ENCODE measurements at regions not wholly inside any gene's neighbourhood (a gene's known extent, or its start where the extent isn't known, plus 50 kb on each side); places are given as distances from the start of the nearest gene placed in this dataset.

- CTCF ChIA-PET: no interaction called here
- intact Hi-C loops (cut with micrococcal nuclease; ENCODE audit: unreplicated experiment): no loop called here
- H3K9me2 ChIP-seq (ENCODE audit: insufficient read depth): no peaks in the 10 kb centered on the region
- no peak overlapping the region for H3K4me3 ChIP-seq
- POLR2A ChIA-PET (ENCODE audit: unreplicated experiment): no interaction called here
- BruUV-seq (replicated peaks): no TSS peak
- H3K9me3 ChIP-seq (ENCODE audit: insufficient read depth, low read depth): no peaks in the 10 kb centered on the region
- H3K36me3 ChIP-seq (ENCODE audit: low read depth): no peaks in the 10 kb centered on the region
- DNase-seq: no peak
- H3K4me1 ChIP-seq (replicated peaks; ENCODE audit: insufficient read depth): peaks cover 13% of the 10 kb centered on the region
- no peaks in the 10 kb centered on the region for H3K27me3 ChIP-seq (ENCODE audit: insufficient read depth, low read depth)
- H3F3A ChIP-seq (ENCODE audit: insufficient read depth, low read depth): no peaks in the 10 kb centered on the region; the same call in 1 of the 2 replicates
- TF ChIP-seq EZH2 (IDR thresholded peaks at IDR 0.05; ENCODE audit: low read depth): no peak
- TF ChIP-seq, protein P1, sequence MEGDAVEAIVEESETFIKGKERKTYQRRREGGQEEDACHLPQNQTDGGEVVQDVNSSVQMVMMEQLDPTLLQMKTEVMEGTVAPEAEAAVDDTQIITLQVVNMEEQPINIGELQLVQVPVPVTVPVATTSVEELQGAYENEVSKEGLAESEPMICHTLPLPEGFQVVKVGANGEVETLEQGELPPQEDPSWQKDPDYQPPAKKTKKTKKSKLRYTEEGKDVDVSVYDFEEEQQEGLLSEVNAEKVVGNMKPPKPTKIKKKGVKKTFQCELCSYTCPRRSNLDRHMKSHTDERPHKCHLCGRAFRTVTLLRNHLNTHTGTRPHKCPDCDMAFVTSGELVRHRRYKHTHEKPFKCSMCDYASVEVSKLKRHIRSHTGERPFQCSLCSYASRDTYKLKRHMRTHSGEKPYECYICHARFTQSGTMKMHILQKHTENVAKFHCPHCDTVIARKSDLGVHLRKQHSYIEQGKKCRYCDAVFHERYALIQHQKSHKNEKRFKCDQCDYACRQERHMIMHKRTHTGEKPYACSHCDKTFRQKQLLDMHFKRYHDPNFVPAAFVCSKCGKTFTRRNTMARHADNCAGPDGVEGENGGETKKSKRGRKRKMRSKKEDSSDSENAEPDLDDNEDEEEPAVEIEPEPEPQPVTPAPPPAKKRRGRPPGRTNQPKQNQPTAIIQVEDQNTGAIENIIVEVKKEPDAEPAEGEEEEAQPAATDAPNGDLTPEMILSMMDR (conservative IDR thresholded peaks at IDR 0.05): no peak
- H2AFZ ChIP-seq: no peak overlapping the region
- no peak overlapping the region for H3K4me2 ChIP-seq
- H4K20me1 ChIP-seq (ENCODE audit: insufficient read depth): no peaks in the 10 kb centered on the region
- no peak overlapping the region for H3K27ac ChIP-seq
- no peaks in the 10 kb centered on the region for H3K79me2 ChIP-seq (ENCODE audit: low read depth)
These were observed 996.8 kb upstream of the CITED2 start for GRCh38 chr6:140370976-140371870.

GRCh38 chr6:140370441-140370840 lies 996.0 kb upstream of the CITED2 start:
- no peaks in the 10 kb centered on the region; the same call in 1 of the 2 replicates for H3F3A ChIP-seq (ENCODE audit: insufficient read depth, low read depth)
- ChIA-PET CTCF (no interaction called here), POLR2A (ENCODE audit: unreplicated experiment) (no interaction called here)
- peaks cover 14% of the 10 kb centered on the region for H3K4me1 ChIP-seq (replicated peaks; ENCODE audit: insufficient read depth)
- no peak overlapping the region for H3K4me3 ChIP-seq
- no peak for TF ChIP-seq EZH2 (IDR thresholded peaks at IDR 0.05; ENCODE audit: low read depth)
- TF ChIP-seq, protein P1 (conservative IDR thresholded peaks at IDR 0.05): no peak
- no peaks in the 10 kb centered on the region for H4K20me1 ChIP-seq (ENCODE audit: insufficient read depth)
- H2AFZ ChIP-seq: no peak overlapping the region
- no peak overlapping the region for H3K4me2 ChIP-seq
- intact Hi-C loops (cut with micrococcal nuclease; ENCODE audit: unreplicated experiment): no loop called here
- H3K27ac ChIP-seq: no peak overlapping the region
- H3K9me2 ChIP-seq (ENCODE audit: insufficient read depth): no peaks in the 10 kb centered on the region
- no peaks in the 10 kb centered on the region; the same call in 1 of the 2 replicates for H3K9me3 ChIP-seq (ENCODE audit: insufficient read depth, low read depth)
- H3K36me3 ChIP-seq (ENCODE audit: low read depth): no peaks in the 10 kb centered on the region
- H3K79me2 ChIP-seq (ENCODE audit: low read depth): no peaks in the 10 kb centered on the region
- H3K27me3 ChIP-seq (ENCODE audit: insufficient read depth, low read depth): no peaks in the 10 kb centered on the region
- no TSS peak for BruUV-seq (replicated peaks)
- DNase-seq: no peak

GRCh38 chr6:140366991-140367390 lies 992.5 kb upstream of the CITED2 start:
- H3K4me2 ChIP-seq: peak overlapping the region; percentile 26; the same call in 1 of the 2 replicates
- CTCF ChIA-PET: no interaction called here

More at GRCh38 chr6:140366991-140367390, 992.5 kb upstream of the CITED2 start:
- Histone ChIP-seq H3K27ac (0 out of 2 replicates have a peak overlapping the region, but pooled peaks have one; percentile 3), H4K20me1 (ENCODE audit: insufficient read depth) (no peaks in the 10 kb centered on the region), H3K9me3 (ENCODE audit: insufficient read depth, low read depth) (peaks cover 14% of the 10 kb centered on the region; the same call in 1 of the 2 replicates), H3K4me3 (no peak overlapping the region), H3F3A (ENCODE audit: insufficient read depth, low read depth) (no peaks in the 10 kb centered on the region; the same call in 1 of the 2 replicates), H2AFZ (no peak overlapping the region), H3K9me2 (ENCODE audit: insufficient read depth) (no peaks in the 10 kb centered on the region), H3K36me3 (ENCODE audit: low read depth) (no peaks in the 10 kb centered on the region), H3K4me1 (replicated peaks; ENCODE audit: insufficient read depth) (peaks cover 14% of the 10 kb centered on the region), H3K79me2 (ENCODE audit: low read depth) (no peaks in the 10 kb centered on the region), H3K27me3 (ENCODE audit: insufficient read depth, low read depth) (no peaks in the 10 kb centered on the region)
- peak; percentile 29 to 76 for DNase-seq
- no TSS peak for BruUV-seq (replicated peaks)
- intact Hi-C loops (cut with micrococcal nuclease; ENCODE audit: unreplicated experiment): no loop called here
- POLR2A ChIA-PET (ENCODE audit: unreplicated experiment): interaction anchor here (0.6 kb wide), 1 partner anchor 313 kb away, joined by 5 read pairs; no protein-coding TSS in a partner anchor
- no peak for TF ChIP-seq EZH2 (IDR thresholded peaks at IDR 0.05; ENCODE audit: low read depth)
- TF ChIP-seq, protein P1 (conservative IDR thresholded peaks at IDR 0.05): no peak

Measured in PC-9 (cell line).